ENCODE measurements at regions not wholly inside any gene's neighbourhood (a gene's known extent, or its start where the extent isn't known, plus 50 kb on each side); places are given as distances from the start of the nearest gene placed in this dataset.

DNA sequence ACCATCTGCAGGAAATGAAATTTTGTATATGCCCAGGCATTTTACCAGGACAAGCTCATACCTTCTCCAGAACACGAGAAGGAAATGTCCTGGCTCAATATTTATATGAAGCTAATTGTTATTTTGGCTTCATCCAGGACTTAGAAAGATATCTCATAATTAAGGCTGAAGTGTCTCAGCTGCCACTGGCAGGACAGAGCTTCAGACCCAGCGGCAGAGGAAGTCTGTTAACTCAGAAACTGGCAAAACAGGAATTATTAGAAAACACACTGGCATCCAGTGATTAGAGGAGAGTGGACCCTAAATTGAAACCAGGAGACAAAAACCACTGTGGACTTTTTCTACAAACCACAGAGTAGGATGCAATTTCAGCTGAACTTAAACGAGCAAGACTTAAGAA, 329.7 kb downstream of the CYRIA start:
- no peak for TF ChIP-seq CTCF (IDR thresholded peaks at IDR 0.05; ENCODE audit: low read depth, low read length, missing control alignments)
- H3K4me3 ChIP-seq (ENCODE audit: low read depth, low read length) = no peak overlapping the region
- no peak for DNase-seq (ENCODE audit: low read depth)

GRCh38 chr2:16335604-16335930, 330.1 kb downstream of the CYRIA start:
- no peak overlapping the region for H3K4me3 ChIP-seq (ENCODE audit: low read depth, low read length)
- no peak for DNase-seq (ENCODE audit: low read depth)
- no peak for TF ChIP-seq CTCF (IDR thresholded peaks at IDR 0.05; ENCODE audit: low read depth, low read length, missing control alignments)

DNA sequence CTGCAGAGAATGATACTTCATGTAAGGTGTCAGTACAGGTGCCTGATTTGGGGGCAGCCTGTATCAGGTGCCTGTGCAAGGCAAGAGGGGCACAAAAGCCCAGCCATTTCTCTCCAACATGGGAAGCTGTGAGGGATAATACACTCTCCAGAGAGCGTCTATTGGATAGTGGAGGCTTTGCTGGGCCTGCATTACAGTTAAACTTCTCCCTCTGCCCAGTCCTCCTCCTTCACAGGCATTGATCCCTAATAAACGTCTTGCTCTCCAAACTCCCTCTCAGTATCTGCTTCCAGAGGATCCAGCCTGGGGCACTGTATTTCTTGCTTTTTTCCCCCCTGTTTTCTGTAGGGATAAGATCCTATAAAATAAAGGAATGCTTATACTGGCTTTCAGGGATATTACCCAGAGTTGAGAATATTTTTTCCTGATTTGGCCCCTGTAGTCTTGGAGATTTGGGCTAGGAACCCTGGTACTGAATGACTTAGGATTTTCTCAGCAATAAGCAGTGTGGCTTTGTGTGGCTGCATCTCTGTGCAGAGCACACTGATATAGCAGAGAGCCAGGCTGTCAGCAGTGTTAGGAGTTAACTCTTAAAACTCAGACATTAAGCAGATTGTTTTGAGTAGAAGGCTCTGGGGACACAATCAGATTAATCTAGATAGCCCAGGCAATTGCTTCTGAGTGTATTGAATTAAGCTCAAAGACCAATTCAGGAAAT, 330.6 kb downstream of the CYRIA start:
- TF ChIP-seq CTCF (IDR thresholded peaks at IDR 0.05; ENCODE audit: low read depth, low read length, missing control alignments) = no peak
- H3K4me3 ChIP-seq (ENCODE audit: low read depth, low read length) = no peak overlapping the region
- DNase-seq (ENCODE audit: low read depth) = no peak

DNA sequence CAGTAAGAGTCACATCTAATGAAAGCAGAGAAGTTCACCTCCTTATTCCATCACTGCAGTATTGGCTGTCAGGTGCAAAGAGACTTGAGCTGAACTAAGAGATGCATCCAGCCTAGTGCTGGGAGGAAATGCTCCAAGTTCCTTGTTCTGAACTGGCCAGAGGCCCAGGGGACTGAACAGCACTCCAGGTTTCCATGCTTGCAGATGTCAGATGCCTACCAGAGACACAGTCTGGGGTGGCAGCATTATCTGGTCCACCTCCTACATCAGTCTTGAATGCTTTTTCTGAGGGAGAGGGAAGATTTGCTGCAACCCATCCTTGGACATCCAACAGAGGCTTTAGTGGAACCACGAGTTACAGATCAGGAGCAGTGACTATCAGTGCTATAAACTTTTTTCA, 331.3 kb downstream of the CYRIA start:
- TF ChIP-seq CTCF (IDR thresholded peaks at IDR 0.05; ENCODE audit: low read depth, low read length, missing control alignments) = no peak

DNA sequence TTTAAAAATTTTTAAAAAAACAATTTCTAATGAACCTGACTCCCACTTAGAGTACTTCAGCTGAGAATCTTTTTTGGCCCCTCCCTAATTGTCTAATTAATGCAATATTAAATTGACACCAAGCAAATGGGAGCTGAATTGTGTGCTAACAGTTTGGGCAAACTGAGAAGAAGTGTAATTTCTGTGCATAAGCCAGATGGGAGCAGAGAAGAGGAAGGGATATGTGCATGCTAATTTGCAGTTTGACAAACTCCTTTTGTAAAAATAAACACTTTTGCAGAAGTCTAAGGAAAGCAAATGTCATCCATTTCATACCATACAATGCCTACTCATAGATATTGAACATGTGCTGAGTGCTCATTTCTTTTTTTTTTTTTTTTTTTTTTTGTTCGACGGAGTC, 332.0 kb downstream of the CYRIA start:
- H3K4me3 ChIP-seq (ENCODE audit: low read depth, low read length) = no peak overlapping the region
- no peak for TF ChIP-seq CTCF (IDR thresholded peaks at IDR 0.05; ENCODE audit: low read depth, low read length, missing control alignments)
- no peak for DNase-seq (ENCODE audit: low read depth)

More for the DNA sequence above, 331.3 kb downstream of the CYRIA start:
- H3K4me3 ChIP-seq (ENCODE audit: low read depth, low read length) = no peak overlapping the region
- DNase-seq (ENCODE audit: low read depth) = no peak

GRCh38 chr2:16332681-16333557, 332.7 kb downstream of the CYRIA start:
- no peak for DNase-seq (ENCODE audit: low read depth)
- no peak for TF ChIP-seq CTCF (IDR thresholded peaks at IDR 0.05; ENCODE audit: low read depth, low read length, missing control alignments)
- H3K4me3 ChIP-seq (ENCODE audit: low read depth, low read length) = no peak overlapping the region

Measured in GM12864 (cell line).